Rectal smooth muscle tissue (tissue), 1 donor: ENCODE measurements at regions not wholly inside any gene's neighbourhood (a gene's known extent, or its start where the extent isn't known, plus 50 kb on each side); places are given as distances from the start of the nearest gene placed in this dataset.

Source experiments
- H3K27ac ChIP-seq: one replicate; pipeline ENCODE4 v1.7.0; 2013; ENCODE audit warnings: low read depth, low read length, inconsistent platforms
- H3K27me3 ChIP-seq: one replicate; pipeline ENCODE4 v1.7.0; 2013; ENCODE audit warnings: low read length; ENCODE audit not compliant: control insufficient read depth, insufficient read depth
- H3K36me3 ChIP-seq: one replicate; pipeline ENCODE4 v1.7.0; 2013; ENCODE audit warnings: low read length; ENCODE audit not compliant: control insufficient read depth, insufficient read depth
- H3K4me1 ChIP-seq: one replicate; pipeline ENCODE4 v1.7.0; 2013; ENCODE audit warnings: low read length; ENCODE audit not compliant: control insufficient read depth, insufficient read depth
- H3K4me3 ChIP-seq: one replicate; pipeline ENCODE4 v1.7.0; 2013; ENCODE audit warnings: low read length
- H3K9ac ChIP-seq: one replicate; pipeline ENCODE4 v1.7.0; 2013; ENCODE audit warnings: low read length

DNA sequence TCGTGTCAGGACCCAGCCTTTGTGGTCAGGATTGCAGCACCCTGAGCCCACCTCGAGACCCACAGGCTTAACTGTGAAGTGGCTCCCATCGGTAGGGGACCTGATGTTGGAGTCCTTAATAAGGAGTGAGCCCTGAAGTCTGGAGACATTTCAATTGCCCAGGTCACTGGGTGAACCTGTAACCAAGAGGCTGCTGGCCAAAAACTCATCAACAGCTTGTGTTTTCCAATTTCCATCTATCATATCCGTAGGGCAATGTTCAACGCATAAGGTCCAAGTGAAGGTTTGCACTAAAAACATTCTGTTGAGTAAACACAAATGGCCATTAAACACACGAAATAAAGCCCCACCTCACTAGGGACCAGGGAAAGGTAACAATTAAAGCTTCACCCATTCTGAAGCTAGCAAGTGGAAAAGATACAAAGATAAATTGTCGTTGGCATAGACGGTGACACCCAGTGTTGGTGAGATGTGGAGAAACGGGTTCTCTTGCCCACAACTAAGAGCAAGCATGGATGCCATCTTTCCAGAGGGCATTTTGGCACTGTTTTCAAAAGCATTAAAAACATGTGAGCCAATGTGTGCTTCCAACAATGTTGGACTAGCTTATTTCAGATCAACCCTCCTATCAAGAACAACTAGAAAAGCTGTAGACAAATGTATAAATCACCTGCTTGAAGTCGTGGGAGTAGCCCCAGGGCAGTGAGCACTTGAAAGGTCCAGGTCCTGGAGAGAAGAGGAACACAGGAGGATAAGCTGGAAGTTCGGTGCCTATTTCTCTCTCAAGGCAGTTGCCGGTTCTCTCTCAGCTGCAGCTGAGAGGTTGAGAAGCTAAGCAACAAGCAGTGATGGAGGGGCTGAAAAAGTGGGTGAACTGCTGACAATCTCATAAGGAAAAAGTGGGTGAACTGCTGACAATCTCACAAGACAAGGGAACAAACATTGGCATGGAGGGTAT, 56.3 kb upstream of the PCSK6 start:
- Histone ChIP-seq H3K27ac (no peak overlapping the region), H3K27me3 (no peaks in the 10 kb centered on the region), H3K9ac (no peak overlapping the region), H3K36me3 (no peaks in the 10 kb centered on the region), H3K4me3 (no peak overlapping the region), H3K4me1 (no peaks in the 10 kb centered on the region)

DNA sequence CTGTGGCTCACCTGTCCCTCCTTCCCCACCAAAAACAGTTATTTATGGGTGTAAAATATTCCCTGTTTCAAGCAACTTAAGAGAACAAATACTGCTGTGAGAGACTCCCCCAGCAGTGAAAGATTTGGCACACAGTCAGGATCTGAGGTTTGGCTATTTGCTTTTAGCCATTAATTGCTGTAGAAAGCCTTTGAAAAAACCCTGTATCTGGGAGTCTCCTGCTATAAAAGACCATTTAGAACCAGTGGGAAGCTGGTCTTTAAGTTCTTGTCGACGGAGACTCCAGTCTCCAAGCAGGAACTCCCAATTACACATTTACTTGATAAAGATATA, 55.1 kb upstream of the PCSK6 start:
- Histone ChIP-seq H3K36me3 (no peaks in the 10 kb centered on the region), H3K4me1 (no peaks in the 10 kb centered on the region), H3K9ac (no peak overlapping the region), H3K4me3 (no peak overlapping the region), H3K27ac (no peak overlapping the region), H3K27me3 (no peaks in the 10 kb centered on the region)

DNA sequence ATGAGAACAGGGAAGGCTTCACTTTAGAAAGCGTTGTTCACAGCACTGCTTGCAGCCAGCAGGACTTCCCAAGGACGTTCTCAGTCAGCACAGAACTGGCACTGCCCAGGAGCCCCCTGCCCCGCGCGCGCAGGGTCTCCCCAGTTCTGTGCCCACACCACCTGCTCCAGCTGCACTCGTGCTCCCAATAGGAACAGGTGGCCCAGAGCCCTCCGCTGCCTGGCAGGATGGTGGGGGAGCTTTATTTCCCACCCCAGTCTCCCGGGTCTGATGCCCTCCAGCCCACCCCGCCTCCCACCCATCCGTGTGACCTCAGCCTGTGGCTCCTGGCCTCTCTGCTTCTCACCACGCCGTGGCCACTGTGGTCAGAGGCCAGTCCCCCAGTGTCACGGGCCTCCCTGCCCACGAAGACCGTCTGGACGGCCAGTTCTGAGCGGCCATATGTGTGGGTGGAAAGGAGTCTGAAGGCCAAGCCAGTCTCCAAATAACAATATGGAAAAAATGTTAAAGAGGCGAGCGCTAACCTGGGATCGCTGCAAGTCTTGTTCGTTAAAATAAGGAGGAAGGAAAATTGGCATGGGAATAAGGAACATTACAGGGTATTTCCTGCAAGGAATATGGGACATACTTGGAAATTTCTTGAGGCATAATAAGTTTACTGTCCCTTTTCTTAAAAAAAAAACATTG, 54.6 kb upstream of the PCSK6 start:
- Histone ChIP-seq H3K4me1 (no peaks in the 10 kb centered on the region), H3K36me3 (no peaks in the 10 kb centered on the region), H3K4me3 (no peak overlapping the region), H3K9ac (no peak overlapping the region), H3K27me3 (no peaks in the 10 kb centered on the region), H3K27ac (no peak overlapping the region)

DNA sequence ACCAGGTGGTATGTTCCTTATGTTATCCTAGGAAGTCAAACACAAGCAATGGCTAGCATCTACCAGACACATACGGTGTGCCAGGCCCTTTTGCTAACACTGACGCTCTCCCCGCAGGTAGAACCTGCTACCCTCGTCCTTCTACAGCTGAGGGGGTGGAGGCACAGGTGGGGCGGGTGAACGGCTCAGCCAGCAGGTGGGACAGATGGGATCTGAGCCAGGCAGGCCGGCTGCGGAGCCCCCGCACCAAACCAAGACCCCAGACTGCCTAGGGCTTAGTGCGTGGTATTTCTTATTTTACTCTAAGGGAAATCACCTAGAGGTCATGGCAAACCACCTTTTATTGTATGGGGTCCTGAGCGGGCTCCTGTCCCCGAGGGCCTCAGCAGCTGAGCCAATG, 53.9 kb upstream of the PCSK6 start:
- H3K27ac ChIP-seq: no peak overlapping the region
- no peak overlapping the region for H3K9ac ChIP-seq
- H3K27me3 ChIP-seq: no peaks in the 10 kb centered on the region
- no peaks in the 10 kb centered on the region for H3K36me3 ChIP-seq
- H3K4me1 ChIP-seq: no peaks in the 10 kb centered on the region
- no peak overlapping the region for H3K4me3 ChIP-seq

DNA sequence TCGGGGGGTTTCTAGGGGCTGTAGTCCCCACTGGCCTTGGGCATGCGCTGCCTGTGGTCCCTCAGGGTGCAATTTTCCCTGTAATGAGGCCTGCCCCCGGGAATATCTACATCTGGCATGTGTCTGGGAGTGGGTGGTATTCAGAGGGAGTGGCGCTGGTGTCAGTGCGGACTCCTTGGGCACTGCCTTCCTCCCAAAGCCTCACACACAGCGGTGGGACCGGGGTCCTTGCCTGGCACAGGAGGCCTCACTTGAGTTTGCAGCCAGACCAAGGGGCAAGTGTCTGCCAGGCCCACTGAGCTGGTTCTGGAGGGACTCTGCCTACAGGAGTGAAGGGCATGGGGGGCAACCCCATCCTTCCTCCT, 53.5 kb upstream of the PCSK6 start:
- H3K9ac ChIP-seq: no peak overlapping the region
- H3K36me3 ChIP-seq: no peaks in the 10 kb centered on the region
- H3K4me1 ChIP-seq: no peaks in the 10 kb centered on the region
- H3K27ac ChIP-seq: no peak overlapping the region
- H3K27me3 ChIP-seq: no peaks in the 10 kb centered on the region
- no peak overlapping the region for H3K4me3 ChIP-seq

DNA sequence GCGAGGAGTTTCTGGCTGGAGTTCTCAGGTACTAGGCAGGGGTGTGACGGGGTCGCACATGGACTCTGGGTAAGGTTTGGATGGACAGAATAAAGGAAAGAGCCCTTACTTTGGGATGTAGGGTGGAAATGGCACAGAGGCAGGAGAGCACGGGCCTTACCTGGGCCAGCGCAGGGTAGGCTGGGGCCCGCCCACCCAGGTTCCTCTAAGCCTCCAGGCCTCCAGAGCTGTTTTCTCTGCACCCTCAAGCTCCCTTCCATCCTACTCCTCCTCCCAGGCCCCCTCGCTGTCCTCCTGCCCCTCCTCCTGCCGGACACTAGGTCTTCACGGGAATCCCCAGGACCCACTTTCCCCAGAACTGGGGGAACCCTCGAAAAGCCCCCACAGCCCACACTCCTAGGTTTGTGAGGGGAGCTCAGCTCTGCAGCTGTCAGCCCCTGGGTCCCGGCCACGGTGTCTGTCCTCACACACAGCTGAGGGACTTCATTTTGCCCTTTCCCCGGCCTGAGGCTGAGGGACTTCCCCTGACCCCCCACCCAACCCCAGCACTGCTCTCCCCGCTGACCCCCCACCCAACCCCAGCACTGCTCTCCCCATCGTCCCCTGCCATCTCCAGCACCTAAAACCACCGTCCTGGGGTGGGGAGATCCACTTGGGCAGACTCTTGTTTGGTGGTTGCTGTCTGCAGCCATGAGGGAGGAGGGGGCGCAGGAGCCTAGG, 53.0 kb upstream of the PCSK6 start:
- Histone ChIP-seq H3K4me1 (no peaks in the 10 kb centered on the region), H3K9ac (no peak overlapping the region)

DNA sequence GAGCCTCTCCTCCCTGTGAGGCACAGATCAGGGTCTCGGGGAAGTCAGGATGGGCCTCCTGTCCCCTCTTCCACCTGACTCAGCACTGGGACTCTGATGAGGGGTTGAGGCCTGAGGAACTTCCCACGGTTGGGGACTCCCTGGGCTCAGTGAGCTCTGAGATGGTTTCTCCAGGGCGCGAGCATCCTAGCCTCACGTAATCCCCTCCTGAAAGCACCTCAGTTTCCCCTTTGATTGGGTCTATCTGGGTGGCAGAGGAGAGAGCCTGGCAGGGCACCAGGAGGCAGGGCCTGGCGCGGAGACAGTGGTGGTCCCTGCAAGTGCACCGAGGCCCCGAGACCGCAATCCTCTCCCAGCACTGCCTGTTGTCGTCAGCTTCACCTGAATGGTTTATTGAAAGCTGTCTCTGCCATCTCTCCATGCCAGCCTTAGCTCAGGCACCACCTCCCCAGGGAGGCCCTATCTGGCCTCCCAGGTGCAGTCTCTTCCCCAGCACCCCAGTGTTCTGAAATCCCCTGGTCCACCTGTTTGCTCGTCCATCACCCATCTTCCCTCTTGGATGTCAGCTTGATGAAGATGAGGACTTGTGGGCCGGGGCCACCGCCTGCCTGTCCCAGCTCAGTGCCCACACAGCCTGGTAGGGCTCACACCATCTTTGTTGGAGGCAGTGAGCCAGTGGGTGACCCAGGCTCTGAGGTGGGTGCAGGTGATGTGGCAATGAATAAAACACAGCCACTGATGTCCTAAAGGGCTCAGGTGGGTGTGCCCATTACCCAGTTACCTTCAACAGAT, 52.2 kb upstream of the PCSK6 start:
- Histone ChIP-seq H3K4me1 (no peaks in the 10 kb centered on the region), H3K27me3 (no peaks in the 10 kb centered on the region), H3K27ac (no peak overlapping the region), H3K4me3 (no peak overlapping the region), H3K36me3 (no peaks in the 10 kb centered on the region), H3K9ac (no peak overlapping the region)

More for the DNA sequence above, 53.0 kb upstream of the PCSK6 start:
- no peak overlapping the region for H3K27ac ChIP-seq
- H3K36me3 ChIP-seq: no peaks in the 10 kb centered on the region
- no peaks in the 10 kb centered on the region for H3K27me3 ChIP-seq
- no peak overlapping the region for H3K4me3 ChIP-seq

DNA sequence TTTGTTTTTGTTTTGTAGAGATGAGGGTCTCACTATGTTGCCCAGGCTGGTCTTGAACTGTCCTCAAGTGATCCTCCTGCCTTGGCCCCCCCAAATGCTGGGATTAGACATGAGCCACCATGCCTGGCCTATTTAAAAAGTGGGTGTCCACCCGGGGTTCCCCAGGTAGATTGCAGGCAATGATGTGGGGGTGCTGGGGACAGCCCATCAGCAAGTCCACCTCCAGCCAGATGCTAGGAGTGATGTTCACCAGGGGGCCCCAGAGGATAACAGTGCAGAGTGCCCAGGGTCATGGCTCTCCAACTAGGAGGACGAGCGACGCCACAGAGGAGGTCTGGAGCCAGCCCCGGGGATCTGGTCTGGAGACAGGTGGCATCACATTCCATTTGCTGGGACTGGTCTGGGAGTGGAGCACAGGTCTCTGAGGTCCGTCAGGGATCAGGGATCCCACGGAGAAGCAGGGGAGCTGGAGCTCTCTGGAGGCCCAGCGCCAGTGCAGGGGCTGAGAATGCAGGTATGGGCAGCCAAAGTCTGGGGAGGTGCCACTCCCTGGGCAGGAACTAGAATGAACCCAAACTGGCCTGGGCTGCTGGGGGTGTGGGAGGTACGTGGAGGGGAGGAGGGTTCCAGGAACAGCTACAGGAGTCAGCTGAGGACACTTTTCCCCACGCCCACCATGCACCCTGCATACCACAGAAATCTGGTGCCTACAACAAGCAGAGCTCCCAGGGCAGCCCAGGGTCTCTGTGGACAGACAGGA, 51.2 kb upstream of the PCSK6 start:
- H3K4me3 ChIP-seq: no peak overlapping the region
- no peak overlapping the region for H3K27ac ChIP-seq
- no peaks in the 10 kb centered on the region for H3K36me3 ChIP-seq
- no peaks in the 10 kb centered on the region for H3K4me1 ChIP-seq
- no peaks in the 10 kb centered on the region for H3K27me3 ChIP-seq
- no peak overlapping the region for H3K9ac ChIP-seq

DNA sequence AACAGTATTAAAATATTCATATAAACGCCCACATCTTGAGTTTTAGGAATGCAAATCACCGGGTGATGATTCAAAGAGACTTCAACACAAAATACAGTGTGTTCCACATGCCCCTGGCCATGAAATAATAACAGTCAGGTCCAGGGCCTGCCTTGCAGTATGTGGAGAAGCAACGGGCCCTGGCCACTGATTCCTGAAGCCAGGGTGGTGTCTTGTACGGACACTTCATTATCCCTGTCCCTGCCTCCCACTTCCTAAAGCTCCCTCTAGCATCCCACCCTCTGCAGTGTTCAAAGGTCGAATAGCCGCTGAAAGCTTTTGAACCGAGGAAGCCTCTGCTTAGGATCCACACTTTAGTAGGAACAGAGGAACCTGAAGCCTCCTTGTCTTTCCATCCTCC, 50.4 kb upstream of the PCSK6 start:
- H3K4me3 ChIP-seq: no peak overlapping the region
- no peaks in the 10 kb centered on the region for H3K27me3 ChIP-seq
- no peaks in the 10 kb centered on the region for H3K36me3 ChIP-seq
- H3K9ac ChIP-seq: no peak overlapping the region
- no peaks in the 10 kb centered on the region for H3K4me1 ChIP-seq
- H3K27ac ChIP-seq: no peak overlapping the region

DNA sequence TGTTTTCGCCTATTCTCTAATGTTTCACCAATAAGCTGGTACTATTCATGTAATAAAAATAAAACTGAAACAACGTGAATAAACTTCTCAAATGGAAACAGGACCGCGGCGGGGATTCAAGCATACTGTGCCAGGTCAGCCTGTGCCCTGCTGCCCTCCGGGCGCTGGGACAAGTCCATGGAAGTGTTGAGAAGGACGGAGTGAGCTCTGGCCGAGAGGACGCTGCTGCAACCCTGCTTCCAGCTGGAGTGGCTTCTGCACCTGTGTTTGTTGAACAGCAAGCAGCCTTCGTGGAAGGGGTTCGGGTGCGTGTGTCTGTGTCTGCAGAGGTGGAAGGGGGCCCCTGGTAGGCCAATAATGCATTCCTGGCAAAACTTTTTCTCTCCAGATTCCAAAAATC, 50.0 kb upstream of the PCSK6 start:
- Histone ChIP-seq H3K27ac (no peak overlapping the region), H3K9ac (no peak overlapping the region), H3K36me3 (no peaks in the 10 kb centered on the region), H3K4me1 (no peaks in the 10 kb centered on the region), H3K27me3 (no peaks in the 10 kb centered on the region), H3K4me3 (no peak overlapping the region)
